Retinal pigment epithelial cell (primary cell): ENCODE measurements at regions not wholly inside any gene's neighbourhood (a gene's known extent, or its start where the extent isn't known, plus 50 kb on each side); places are given as distances from the start of the nearest gene placed in this dataset.
"Not testable (repeated sequence)": the region's sequence is repeated elsewhere in the genome, so short reads cannot be mapped to it uniquely, and the experiment has no call there.

Source experiments
- DNase-seq: peaks from one replicate; pipeline ENCODE4 v3.0.0-alpha.2; 2010; ENCODE audit warnings: low read depth
- H3K4me3 ChIP-seq: 2 replicates; pipeline ENCODE4 v1.5.1; 2011; ENCODE audit warnings: mild to moderate bottlenecking, low read length, control low read depth, moderate library complexity
- TF ChIP-seq, protein P1 (sequence below): conservative IDR thresholded peaks from 2 replicates; pipeline ENCODE4 v1.5.1; 2011; ENCODE audit warnings: low read depth, low read length, control low read depth, inconsistent platforms

DNA sequence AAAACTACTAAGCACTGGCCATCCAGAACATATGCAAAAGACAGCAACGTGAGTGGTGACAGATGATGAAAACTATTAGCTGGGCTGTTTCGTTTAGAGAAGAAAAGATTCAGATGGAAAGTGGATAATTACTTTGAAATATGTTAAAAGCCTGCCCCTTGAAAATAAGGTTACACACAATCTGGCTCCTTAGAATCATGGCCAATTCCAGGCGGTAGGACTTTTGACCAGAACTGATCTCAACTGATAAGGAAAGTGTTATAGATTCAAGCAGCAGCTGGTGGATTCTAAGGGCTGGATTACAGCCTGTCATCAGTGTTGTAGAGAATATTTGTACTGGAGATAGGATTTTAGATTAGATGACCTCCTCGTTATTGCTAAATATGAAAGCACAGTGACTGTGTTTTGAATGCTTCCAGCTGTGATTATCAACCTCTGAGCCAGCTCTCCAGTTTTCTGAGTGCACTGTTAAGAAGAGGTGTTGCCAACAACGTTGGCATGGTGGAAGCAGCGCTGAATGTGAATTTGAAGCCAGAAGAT lies 75.1 kb downstream of the KBTBD2 start:
- H3K4me3 ChIP-seq, result not testable (repeated sequence)

DNA sequence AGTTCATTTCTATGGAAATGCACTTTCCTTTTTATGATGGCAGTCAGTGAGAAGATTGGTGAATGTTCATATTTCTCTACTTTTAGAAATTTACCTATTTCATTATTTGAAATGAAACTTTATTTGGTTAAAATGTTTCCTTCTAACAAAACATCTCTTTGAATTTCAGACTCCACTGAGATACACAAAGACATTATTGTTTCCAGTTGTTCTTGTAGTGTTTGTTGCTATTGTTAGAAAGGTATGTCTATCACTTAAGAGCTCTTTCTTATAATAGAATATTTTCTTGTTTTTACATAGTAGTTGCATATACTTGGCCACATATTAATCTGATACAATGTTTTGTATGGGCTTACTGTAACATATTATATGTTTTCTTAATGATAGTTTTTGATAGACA lies 76.8 kb downstream of the KBTBD2 start:
- not testable (repeated sequence) for H3K4me3 ChIP-seq

More for the DNA sequence above, 75.1 kb downstream of the KBTBD2 start:
- not testable (repeated sequence) for DNase-seq

DNA sequence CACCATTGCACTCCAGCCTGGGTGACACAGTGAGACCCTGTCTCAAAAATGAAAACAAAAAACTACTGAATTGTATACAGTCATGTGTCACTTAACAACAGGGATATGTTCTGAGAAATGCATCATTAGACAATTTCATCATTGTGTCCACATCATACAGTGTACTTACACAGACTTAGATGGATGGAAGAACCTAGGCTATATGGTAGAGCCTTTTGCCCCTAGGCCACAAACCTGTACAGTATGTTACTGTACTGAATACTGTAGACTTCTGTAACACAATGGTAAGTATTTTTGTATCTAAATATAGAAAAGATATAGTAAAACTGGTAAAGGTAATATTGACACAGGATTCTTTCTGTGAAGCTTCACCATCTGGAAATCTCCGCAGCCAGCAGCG lies 81.7 kb downstream of the KBTBD2 start:
- TF ChIP-seq, protein P1, sequence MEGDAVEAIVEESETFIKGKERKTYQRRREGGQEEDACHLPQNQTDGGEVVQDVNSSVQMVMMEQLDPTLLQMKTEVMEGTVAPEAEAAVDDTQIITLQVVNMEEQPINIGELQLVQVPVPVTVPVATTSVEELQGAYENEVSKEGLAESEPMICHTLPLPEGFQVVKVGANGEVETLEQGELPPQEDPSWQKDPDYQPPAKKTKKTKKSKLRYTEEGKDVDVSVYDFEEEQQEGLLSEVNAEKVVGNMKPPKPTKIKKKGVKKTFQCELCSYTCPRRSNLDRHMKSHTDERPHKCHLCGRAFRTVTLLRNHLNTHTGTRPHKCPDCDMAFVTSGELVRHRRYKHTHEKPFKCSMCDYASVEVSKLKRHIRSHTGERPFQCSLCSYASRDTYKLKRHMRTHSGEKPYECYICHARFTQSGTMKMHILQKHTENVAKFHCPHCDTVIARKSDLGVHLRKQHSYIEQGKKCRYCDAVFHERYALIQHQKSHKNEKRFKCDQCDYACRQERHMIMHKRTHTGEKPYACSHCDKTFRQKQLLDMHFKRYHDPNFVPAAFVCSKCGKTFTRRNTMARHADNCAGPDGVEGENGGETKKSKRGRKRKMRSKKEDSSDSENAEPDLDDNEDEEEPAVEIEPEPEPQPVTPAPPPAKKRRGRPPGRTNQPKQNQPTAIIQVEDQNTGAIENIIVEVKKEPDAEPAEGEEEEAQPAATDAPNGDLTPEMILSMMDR, result no peak
- DNase-seq, result no peak
- no peak overlapping the region for H3K4me3 ChIP-seq

More for the DNA sequence above, 76.8 kb downstream of the KBTBD2 start:
- not testable (repeated sequence) for DNase-seq

DNA sequence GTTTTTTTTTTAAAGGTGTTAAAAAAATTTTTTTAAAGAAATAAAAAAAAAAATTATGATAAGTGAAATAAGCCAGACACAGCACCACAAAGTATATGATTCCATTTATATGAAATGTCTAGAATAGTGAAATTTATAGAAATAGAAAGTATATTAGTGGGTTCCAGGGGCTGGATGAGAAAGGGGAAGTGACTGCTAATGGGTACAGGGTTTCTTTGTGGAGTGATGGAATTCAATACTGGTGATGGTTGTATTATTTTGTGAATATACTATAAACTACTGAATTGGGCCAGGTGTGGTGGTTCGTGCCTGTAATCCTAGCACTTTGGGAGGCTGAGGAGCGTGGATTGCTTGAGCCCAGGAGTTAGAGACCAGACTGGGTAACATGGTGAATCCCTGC lies 82.2 kb downstream of the KBTBD2 start:
- no peak overlapping the region for H3K4me3 ChIP-seq
- TF ChIP-seq, protein P1, result no peak

DNA sequence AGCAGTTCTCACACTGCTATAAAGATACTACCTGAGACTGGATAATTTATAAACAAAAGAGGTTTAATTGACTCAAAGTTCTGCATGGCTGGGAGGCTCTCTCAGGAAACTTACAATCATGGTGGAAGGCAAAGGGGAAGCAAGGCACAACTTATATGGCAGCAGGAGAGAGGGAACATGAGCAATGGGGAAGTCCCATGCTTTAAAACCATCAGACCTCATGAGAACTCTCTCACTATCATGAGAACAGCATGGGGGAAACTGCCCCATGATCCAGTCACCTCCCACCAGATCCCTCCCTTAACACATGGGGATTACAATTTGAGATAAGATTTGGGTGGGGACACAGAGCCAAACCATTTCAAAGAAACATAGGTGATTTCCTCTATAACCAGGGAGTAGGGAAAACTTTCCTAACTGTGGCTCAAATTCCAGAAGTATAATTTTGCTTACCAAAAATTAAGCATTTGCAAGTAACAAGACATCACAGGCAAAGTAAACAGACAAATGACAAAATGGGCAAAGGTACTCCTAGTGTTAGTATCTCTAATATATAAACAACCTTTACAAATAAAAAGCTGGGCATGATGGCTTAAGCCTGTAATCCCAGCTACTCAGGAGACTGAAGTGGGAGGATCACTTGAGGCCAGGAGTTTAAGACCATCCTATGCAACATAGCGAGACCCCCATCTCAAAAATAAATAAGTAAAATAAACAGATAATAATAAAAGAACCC lies 88.0 kb downstream of the KBTBD2 start:
- no peak for DNase-seq
- TF ChIP-seq, protein P1, result no peak
- H3K4me3 ChIP-seq, result no peak overlapping the region

More for the DNA sequence above, 82.2 kb downstream of the KBTBD2 start:
- DNase-seq, result no peak

DNA sequence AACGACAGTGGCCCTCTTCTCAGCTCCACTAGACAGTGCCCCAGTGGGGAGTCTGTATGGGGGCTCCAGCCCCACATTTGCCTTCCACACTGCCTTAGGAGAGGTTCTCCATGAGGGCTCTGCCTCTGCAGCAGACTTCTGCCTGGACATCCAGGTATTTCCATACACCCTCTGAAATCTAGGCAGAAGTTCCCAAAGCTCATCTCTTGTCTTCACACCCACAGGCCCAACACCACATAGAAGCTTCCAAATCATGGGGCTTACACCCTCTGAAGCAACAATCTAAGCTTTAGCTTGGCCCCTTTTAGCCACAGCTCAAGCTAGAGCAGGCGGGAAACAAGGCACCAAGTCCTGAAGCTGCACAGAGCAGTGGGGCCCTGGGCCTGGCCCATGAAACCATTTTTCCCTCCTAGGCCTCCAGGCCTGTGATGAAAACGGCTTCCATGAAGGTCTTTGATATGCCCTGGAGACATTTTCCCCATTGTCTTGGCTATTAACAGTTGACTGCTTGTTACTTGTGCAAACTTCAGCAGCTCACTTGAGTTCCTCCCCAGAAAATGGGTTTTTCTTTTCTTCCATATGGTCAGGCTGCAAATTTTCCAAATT lies 89.2 kb downstream of the KBTBD2 start:
- H3K4me3 ChIP-seq, result no peak overlapping the region
- DNase-seq, result no peak
- TF ChIP-seq, protein P1, result no peak

DNA sequence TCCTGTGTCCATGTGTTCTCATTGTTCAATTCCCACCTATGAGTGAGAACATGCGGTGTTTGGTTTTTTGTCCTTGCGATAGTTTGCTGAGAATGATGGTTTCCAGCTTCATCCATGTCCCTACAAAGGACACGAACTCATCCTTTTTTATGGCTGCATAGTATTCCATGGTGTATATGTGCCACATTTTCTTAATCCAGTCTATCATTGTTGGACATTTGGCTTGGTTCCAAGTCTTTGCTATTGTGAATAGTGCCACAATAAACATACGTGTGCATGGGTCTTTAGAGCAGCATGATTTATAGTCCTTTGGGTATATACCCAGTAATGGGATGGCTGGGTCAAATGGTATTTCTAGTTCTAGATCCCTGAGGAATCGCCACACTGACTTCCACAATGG lies 98.5 kb downstream of the KBTBD2 start:
- not testable (repeated sequence) for DNase-seq, H3K4me3 ChIP-seq

DNA sequence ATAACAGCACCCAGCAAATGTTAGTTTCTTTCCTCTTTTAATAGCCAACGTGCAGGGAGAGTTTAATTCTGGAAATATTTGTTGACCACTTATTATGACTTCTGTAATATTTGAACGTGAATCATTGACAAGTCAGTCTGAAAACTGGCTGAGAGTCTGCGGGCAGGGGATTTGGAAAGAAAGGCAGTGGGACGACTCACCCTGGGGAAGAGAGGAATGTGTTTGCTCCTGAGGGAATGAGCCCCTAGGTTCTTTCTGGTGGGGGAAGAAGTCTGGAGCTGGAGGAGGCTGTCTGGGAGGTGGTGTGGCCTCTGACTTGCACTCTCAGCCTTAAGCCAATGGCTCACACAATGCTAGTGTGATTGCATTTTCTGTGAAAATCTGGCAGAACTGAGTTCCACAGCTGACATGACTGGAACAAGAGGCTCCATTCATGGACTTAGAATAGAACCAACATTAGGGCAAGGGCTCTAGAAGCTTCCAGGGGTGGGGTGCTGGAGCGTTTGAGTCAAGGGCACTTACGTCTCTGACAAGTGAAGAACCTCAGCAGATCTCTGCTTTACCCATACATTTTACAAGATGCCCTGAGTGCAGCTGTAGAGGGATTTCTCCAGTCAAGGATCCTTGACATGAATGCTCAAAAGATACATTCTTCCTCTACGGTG lies 100.7 kb downstream of the KBTBD2 start:
- H3K4me3 ChIP-seq, result not testable (repeated sequence)
- peak; percentile 16 for DNase-seq

DNA sequence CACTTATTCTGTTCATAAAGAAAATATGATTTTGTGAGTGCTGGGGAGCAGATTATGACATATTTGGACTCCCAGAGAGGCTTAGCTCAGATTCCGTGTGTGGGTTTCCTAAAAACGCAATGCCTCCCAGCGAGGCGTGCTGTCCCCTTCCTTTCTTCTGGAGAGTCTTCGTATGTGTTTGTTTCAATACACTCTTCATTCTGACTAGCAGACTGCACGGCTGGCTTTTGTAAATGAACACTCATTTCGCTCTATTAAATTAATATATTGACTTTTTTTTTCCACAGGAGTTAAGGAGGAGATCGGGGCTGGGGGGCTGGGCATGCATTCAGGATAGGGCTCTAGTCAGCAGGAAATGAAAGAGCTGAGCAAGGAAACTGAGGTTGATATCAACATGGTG lies 102.3 kb downstream of the KBTBD2 start:
- H3K4me3 ChIP-seq, DNase-seq: not testable (repeated sequence)

DNA sequence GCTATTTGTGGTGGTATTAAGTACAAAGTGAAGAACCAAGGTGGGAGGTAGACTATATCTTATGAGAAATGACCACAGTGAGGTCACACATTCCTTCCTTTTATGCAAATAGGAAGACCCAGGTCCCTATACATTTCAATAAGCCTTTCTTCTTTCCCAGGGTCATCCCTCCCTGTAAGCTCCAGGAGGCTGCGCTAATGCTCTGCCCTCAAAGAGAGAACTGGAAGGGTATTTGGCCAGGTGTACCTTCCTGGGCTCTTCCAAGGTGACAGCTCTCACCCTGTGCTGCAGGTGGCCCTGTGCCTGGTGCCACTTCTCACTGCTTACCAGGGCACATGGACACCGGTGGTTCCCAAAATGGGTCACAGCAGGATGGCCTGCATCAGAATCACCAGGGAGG lies 103.4 kb downstream of the KBTBD2 start:
- H3K4me3 ChIP-seq, DNase-seq: not testable (repeated sequence)

DNA sequence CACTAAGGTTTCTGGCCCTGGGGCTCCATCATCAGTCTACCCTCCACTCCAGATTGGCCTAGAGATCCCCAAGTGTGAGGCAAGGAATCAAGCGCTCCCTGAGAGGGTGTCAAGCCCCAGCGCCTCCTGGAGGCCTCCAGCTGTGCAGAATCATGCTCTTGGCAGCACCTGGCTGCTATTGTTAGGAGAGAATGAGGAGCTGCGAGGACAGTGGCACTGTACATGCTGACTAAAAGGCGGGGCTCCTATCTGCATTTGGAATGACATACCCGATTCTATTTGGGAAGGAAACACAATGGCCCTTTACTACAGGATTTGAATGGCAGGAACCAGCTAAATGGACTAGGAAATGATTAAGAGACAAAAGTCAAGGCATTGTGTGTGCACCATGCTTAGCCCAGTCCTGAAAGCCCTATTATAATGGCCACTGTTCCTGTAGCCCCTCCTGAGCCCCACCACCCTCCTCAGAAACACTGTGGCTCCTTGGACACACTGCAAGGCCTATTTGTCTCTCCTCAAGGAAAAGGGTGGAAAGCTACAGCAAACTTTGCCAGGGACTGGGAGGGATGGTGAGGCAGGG lies 106.1 kb downstream of the KBTBD2 start:
- DNase-seq, H3K4me3 ChIP-seq: not testable (repeated sequence)

DNA sequence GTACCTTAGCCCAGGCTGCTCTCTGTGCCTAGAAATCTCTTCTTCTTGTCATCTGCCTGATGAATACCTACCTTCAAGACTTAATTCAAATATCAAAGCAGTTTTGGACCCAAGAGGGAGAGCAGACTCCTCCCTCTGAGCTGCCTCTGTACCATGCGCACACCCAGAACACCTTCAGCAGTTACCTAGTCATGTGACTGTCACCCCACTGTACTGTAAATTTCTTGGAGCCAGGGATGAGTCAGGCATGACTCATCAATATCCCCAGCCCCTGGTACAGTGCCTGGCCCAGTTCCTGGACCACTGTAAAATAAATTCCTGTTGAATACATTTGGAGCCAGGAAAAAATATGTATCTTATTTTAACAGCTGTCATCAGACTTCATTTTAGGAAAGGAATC lies 111.7 kb downstream of the KBTBD2 start:
- not testable (repeated sequence) for H3K4me3 ChIP-seq, DNase-seq
